Activated CD4-positive, alpha-beta T cell treated with anti-CD3 and anti-CD28 coated beads, Interleukin-2, amount 50 U/mL, for 16 hours (primary cell): ENCODE measurements at regions not wholly inside any gene's neighbourhood (a gene's known extent, or its start where the extent isn't known, plus 50 kb on each side); places are given as distances from the start of the nearest gene placed in this dataset.
"Not testable (repeated sequence)": the region's sequence is repeated elsewhere in the genome, so short reads cannot be mapped to it uniquely, and the experiment has no call there.

Experiments
- DNase-seq: peaks from one replicate; pipeline ENCODE4 v3.0.0-alpha.2; 2020

DNA sequence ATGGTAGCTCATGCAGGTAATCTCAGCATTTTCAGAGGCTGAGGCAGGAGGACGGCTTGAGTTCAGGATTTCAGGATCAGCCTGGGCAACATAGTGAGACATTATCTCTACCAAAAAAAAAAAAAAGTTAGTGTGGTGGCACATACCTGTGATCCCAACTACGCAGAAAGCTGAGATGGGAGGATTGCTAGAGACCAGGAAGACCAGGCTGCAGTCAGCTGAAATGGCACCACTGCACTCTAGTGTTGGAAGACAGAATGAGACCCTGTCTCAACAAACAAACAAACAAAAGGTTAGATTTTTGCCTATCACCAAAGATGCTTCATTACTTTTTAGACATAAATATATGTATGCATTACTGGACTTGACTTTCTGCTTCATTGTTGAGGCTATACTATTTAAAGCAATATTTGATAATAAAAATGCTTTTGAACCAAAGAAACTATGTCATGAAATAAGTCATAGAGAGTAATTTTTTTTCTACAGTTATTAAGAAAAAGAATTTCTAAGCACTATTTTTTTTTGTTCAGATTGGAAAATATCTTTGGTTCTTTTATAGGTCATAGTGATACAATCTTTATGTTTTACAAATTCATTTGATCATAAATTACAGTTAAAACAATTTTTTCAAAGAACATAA lies 1180.1 kb upstream of the ATXN8OS start:
- no peak for DNase-seq

DNA sequence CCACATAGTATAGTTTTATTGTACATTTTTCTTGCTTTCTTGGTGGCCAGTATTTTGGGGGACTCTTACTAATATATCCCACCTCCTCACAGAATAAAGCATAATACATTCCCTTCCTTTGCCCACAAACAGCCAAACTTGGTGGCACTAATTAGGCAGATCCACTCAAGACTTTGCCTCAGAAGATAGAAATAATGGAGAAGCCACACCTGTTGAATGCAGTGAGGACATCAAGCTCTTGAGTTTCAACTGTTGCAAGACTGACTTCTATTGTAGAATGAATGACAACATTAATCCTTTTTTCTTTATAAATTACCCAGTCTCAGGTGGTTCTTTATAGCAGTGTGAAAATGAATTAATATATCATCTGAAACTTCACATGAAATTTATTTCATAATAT lies 1183.6 kb upstream of the ATXN8OS start:
- no peak for DNase-seq

DNA sequence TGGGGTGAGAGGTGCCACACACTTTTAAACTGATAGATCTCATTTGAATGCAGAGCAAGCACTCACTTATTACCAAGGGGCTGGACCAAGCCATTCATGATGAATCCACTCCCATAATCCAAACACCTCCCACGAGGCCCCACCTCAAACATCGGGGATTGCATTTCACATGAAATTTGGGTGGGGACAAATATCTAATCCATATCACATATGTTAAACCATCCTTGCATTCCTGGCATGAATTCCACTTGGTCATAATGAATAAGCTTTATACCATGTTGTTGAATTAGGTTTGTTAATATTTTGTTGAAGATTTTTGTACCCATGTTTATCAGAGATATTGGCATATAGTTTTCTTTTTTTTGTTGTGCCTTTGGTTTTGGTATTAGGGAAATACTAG lies 1198.7 kb upstream of the ATXN8OS start:
- DNase-seq: no peak

DNA sequence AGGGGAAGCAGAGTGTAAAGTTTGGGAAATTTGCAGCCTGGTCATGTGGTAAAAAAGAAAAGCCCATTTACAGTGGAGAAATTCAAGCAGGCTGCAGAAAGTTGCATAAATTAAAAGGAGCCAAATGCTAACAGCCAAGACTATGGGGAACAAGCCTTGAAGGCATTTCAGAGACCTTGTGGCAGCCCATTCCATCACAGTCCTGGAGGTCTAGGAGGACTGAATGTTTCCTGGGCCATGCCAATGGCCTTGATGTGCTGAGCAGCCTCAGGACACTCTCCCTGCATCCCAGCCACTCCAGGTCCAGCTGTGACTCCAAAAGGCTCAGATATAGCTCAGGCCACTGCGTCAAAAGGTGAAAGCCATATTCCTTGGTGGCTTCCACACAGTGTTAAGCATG lies 1202.4 kb upstream of the ATXN8OS start:
- no peak for DNase-seq

DNA sequence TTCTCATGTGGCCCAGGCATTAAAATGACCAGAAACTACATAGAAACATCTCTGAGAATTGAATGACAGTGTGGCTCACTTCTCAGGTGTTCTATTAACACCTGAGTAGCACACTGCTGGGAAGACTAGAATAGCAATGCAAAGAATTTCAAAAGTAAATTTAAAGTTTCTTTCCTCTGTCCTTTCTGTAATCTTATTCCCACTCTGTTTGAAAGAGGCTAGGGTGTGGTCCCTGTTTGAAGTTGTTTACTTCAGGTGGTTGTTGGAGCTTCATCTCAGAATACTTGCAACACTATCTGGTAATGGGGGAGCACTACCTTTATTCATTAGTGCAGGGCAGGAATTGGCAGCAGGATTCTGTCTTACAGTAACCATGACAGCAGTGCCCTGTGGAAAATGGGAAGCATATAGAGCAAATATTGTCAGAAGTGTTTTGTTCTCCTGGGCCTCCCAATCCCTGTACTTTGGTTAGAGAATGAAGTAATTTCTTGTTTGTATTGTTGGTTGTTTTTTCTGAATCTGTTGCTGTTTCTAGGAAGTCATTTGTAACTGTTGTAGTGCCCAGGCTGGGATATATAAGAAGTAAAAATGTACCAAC lies 1210.2 kb upstream of the ATXN8OS start:
- no peak for DNase-seq

DNA sequence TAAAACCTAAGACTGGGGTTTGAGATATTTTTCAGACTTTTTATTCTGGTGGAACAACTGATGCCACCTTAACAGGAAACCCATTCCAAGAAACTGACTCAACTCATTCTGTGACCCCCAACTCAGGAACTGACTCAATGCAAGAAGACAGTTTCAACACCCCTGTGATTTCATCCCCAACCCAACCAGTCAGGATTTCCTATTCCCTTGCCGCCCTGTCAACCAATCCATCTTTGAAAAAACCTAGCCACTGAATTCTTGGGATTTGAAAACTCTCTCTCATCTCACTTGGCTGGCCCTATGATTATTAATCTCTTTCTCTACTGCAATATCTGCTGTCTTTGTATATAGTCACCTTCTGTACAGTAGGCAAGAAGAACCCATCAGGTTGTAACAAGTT lies 1211.9 kb upstream of the ATXN8OS start:
- no peak for DNase-seq

DNA sequence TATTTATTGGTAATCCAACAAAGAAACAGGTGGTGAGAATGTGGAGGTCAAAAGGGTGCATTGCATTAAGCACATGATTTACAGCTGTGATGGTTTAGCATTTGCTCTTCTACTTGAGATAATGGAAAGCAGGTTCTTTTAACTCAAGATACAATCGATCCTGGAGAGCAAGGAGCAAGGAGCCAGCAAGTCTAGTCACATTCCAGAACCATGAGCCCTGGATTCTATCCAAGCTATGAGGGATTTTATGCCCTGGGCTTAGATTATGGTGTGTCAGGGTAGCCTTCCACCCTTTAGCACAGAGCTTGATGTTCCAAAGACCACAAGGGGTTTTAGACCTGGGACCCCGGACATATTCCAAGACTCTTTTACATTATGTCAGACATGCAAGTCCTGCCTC lies 1213.9 kb upstream of the ATXN8OS start:
- not testable (repeated sequence) for DNase-seq

DNA sequence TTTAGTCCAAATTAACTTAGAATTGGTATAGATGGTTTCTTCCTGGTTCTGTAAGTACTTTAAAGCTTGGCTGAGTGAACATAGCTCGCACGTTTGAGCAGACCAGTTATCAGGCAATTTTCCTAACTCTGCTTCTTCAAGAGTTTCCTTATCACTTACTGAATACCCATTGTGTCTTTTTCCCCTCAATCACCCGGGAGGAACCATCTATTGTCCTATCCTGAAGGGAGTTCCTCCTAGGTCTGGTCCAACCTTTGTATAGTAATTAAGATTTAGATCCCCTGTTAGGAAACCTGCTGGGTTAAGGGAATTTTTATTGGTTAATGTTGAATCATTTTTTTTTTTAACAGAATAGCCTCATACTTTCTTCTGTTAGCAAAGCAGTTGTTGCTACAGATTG lies 1215.0 kb upstream of the ATXN8OS start:
- not testable (repeated sequence) for DNase-seq

DNA sequence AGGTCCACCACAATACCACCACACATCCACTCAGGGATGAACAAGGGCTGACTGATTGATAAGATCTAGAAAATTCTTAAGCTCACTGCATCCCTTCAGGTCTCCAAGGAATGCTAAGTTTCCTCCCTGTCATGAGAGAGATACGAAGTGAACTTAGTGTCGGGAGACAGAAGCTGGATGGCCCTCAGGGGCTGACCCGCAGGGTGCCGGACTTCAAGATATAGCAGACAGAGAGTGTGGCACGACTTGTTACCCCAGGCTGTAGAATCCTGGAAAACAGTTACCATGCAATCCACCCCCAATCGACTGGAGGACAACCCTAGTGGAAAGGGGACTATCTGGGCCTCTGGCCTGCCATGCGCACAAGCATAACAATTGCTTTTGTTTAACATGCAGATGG lies 1217.5 kb upstream of the ATXN8OS start:
- not testable (repeated sequence) for DNase-seq

DNA sequence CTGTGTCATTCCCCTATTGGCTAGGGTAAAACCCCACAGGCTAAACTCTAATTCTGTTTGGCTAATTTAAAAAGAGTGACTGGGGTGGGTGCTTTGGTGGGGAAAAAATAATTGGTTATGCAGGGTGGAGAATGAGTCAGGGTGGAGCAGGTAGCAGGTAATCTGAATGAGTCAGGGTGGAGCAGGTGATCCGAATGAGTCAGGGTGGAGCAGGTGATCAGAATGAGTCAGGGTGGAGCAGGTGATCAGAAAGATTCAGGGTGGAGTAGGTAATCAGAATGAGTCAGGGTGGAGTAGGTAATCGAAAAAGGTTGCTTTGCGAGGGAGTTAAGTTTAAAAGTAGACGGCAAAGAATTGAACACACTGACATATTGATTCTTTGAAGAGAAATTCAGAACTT lies 1218.8 kb upstream of the ATXN8OS start:
- DNase-seq: no peak

DNA sequence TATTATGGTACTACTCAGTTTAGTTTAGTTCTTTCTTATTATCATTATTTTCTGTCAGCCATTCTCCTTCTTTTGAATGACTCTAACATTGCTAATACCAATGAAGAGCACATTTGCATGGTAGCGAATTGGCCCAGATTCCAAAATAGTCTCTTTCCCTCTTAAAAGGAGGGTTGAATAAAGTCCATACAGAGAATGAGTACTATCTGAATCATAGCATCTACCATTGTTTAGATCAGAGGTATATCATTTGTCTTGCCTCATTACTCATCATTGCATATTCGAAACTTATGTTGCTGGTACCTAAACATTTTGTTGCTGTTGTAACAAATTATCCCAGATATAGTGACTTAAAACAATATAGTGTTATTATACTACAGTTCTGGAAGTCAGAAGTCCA lies 1235.3 kb upstream of the ATXN8OS start:
- DNase-seq: no peak

DNA sequence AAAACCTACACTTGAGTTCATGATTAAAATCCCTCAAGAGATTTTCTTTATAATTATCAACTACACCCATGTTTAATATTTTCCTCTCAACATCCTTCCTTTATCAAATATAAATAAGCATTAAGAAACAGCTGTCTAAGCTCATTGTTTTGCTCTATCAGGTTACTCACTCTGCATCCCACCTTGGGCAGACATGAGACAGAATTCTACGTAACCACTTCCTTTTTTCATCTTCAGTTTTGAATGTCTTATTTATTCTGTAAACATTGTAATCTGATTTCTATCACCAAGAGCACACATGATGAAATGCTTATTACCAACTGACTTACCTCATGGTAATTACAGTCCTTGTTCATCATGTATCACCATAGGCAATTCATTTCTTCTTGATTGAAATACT lies 1256.6 kb upstream of the ATXN8OS start:
- DNase-seq: no peak

DNA sequence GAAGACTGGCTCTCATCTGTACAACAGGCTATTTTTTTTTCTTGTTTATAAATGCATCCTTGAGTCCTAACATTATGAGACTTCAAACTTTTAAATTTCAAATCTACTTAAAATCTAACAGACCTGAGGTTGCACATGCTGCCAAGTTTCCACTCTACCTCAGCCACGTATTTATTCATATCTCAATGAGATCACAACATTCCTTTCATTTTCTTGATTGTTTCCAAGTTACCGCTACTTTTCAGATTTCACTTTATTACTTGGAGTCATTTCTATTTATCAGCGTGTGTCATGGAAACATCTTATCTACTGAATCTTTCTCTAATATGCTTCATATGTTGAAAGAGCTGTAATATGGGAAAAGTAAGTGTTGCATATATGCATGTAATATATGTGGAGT lies 1257.5 kb upstream of the ATXN8OS start:
- DNase-seq: no peak

DNA sequence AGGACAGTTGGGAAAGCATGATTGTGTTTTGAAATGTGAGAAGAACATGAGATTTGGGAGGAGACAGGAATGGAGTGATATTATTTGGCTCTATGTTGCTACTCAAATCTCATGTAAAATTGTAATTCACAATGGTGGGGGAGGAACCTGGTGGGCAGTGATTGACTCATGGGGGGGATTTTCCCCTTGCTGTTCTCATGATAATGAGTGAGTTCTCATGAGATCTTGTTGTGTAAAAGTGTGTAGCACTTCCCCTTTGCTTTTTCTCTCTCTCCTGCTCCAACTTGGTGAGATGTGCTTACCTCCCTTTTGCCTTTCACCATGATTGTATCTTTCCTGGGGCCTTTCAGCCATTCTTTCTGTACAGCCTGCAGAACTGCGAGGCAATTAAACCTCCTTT lies 1261.0 kb upstream of the ATXN8OS start:
- DNase-seq: no peak

DNA sequence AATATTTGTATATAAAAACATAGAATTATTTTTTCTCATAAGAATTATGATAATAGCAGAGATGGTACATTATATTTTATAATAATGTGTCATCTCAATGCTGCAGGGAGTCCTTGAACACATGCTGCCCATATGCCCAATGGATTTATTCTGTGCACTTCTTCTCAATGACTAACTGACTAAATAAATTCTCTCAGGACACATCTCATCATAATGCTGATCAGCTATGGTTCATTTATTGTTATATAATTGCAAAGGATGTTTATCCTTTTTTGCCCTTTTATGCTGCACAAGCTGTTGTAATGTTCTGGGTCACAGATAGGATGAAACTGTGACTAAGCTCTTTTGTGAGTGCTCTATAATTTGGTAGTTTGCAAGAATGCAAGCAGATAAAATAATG lies 1273.3 kb upstream of the ATXN8OS start:
- DNase-seq: no peak

DNA sequence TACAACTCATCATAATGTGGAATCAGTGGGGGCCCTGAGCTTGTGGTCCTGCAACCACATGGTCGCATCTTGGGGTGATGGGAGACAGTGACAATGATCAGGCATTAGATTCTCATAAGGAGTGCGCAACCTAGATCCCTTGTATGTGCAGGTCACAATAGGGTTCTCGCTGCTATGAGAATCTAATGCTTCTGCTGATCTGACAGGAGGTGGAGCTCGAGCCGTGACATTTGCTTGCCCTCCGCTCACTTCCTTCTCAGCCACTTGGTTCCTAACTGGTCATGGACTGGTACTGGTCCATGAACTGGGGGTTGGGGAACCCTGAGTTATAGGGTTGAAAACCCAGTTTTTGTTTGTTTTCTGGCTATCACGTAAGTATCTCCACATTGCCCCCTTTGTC lies 1290.9 kb upstream of the ATXN8OS start:
- no peak for DNase-seq

DNA sequence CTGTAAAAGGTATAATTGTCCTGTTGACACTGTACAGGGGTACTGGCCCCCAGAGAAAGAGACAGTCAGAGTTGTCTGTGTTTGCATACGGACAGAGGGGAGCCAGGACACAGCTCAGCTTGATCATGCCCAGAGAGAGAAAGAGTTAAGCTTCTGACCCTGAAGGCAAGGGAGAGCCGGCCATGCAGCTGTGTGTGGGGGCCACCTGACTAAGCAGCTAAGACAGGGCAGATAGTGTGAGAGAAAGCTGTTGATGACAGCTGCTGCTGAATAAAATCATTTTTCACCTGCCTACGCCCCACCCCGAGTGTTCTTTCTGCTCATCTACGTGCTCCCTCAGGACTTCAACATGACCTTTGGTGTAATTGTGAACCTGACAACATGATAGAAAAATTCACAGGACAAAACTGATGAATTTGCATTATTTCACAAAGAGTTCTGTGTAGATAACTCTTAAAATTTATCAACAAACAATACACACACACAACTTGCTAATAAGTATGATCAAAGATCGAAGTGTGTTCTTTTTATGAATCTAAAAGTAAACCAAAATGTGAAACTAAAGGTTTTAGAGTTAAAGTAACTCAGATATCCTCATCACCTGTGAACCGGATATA lies 1294.3 kb upstream of the ATXN8OS start:
- no peak for DNase-seq

DNA sequence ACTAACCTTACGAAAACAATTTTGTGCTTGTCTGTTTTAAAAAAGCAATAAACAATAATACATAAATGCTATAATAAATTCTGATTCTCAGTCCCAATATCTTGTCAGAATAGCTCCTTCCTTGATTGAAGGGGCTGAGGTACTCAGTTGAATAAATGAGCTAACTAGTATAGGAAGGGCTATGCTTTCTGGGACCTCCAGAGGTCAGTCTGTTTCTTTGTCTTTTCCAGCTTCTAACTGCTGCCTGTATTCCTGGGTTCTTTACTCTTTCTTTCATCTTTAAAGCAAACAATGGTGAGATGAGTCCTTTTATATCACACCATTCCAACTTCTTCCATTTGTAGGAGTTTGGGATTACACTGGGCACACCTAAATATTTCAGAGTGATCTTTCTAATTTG lies 1297.0 kb upstream of the ATXN8OS start:
- no peak for DNase-seq

DNA sequence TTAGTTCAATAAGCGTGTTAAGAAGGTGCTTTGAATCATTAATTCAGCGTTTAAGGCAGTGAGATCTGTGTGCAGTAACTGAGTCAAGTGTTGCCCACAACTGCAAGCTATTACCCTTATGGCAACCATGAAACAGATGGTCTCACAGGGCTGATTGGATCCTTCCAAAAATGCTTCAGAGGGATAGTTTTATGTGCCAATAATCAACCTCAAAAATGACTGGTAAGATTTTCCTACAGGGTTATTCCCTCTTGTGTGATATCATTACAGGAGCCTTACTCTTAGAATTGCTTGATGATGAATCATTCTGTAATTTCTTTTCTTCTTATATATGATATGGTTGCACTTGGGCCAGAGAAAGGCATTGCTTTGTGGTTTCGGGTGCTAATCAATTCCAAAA lies 1299.2 kb upstream of the ATXN8OS start:
- no peak for DNase-seq

DNA sequence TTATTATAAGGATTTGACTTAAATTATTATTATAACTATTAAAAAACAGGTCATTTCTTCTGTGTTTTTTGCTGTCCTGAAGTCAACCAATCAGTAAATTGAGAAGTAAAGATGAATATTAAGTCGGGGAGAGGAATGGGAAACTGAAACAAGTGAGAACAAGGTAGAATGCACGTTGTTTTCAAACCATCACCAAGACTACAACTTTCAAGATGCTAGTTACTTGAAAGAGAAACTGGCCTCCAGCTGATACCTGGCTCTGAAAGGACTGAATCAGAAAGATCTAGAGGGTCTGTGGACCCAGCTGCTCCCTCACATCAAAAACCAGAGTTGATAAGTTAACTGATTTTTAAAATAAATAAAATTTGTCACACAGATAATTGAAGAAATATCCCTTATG lies 1301.5 kb upstream of the ATXN8OS start:
- DNase-seq: no peak

DNA sequence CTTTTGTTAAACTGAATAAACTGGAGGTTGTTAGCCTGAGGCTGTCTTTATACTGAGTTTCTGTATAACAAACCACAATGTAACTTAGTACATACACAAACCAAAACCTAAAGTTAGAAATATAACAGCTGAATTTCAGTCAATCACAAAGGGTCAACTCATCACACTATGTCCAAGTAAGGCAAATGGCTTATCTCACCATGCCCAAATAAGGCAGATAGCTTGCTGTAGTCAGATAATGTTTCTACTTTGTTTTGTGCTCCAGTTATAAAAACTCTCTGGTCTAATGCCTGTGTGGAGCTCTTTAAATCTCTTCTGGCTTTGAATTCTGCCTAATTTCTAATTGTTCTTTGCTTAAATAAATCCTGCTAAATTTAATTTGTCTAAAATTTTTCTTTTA lies 1323.4 kb upstream of the ATXN8OS start:
- DNase-seq: no peak

DNA sequence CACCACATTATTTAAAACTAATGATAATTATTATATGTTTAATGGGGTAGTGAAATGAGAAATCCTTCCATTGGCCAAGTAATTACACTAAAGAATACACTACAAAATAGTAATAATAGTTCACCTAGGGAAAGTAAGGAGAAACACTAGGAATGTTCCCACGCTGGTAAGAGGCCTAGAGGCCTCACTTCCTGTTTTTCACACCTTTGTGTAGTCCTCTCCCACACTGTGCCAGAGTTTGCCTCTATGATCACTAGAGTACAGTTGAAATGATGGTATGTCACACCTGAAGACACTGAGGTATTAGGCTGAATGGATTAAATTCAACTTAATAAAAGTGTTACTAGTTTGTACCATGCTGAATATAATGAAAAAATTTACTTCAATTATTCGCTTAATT lies 1348.0 kb upstream of the ATXN8OS start:
- DNase-seq: no peak

DNA sequence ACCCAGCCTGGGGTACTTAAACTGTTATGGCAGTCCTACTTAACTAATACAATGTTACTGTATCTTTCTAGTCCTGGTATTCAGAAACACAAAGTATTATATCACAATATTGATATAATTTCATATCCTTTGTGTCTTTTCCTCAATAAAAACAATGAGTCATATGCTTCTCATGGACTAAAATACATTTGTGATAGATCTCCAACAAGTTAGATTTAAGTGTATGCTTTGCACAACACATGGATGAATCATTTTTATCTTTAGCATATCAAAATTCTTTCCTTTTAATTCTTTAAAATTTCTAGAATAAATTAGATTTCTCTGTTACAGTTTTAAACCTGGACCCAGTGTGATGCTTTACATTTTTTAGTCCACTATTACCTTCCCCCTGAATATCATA lies 1357.8 kb upstream of the ATXN8OS start:
- DNase-seq: no peak

DNA sequence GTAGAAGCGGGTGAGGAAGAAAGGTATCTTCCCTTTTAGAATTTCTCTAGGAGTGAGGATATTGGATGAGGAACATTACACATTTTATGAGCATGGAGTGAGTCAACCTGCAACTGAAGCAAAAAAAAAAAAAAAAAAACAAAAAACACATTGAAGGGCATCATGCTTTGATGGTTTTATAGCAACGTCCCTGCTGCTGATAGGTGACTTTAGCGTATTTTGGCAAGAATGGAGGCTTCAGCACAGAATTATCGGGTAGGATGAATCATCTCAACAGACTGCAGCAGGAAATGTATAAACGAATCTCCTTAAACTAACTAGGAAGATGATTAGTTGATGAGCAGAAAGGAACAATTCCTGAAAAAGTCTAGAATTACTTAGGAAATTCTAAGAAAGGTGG lies 1359.6 kb upstream of the ATXN8OS start:
- no peak for DNase-seq

DNA sequence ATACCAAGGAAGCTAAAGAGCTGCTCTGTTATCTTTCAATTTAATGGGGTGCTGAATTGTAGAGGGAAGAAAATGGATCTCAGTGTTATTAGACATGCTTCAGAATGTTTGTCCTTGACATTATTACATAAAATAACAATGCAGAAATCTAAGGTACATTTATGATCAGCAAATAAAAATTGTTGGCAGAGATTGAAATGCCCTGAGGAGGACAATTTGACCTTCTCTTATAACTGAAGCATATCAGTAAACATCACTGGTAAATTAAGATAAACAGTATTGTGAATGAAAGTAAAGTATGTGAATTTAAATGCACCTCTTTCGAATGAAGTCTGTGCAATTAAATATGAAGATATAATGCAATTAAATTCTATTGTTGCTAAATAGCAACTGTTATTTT lies 1362.1 kb upstream of the ATXN8OS start:
- no peak for DNase-seq
